HEK293 (cell line): ENCODE measurements at regions not wholly inside any gene's neighbourhood (a gene's known extent, or its start where the extent isn't known, plus 50 kb on each side); places are given as distances from the start of the nearest gene placed in this dataset.

Experiments used
- FEZF1 ChIP-seq: fragments of 450-650 bp; formaldehyde crosslinking; IDR thresholded peaks from 2 replicates; pipeline ENCODE4 v1.5.1; 2016; ENCODE audit warnings: missing biosample characterization, missing genetic modification characterization
- TF ChIP-seq, protein P1 (sequence below): fragments of 450-650 bp; IDR thresholded peaks from 2 replicates; pipeline ENCODE4 v1.5.1; 2018; ENCODE audit warnings: missing biosample characterization, mild to moderate bottlenecking, missing genetic modification characterization
- TF ChIP-seq, protein P2 (sequence below): fragments of 450-650 bp; formaldehyde crosslinking; IDR thresholded peaks from 2 replicates; pipeline ENCODE4 v1.5.1; 2016; ENCODE audit warnings: missing biosample characterization, missing genetic modification characterization

DNA sequence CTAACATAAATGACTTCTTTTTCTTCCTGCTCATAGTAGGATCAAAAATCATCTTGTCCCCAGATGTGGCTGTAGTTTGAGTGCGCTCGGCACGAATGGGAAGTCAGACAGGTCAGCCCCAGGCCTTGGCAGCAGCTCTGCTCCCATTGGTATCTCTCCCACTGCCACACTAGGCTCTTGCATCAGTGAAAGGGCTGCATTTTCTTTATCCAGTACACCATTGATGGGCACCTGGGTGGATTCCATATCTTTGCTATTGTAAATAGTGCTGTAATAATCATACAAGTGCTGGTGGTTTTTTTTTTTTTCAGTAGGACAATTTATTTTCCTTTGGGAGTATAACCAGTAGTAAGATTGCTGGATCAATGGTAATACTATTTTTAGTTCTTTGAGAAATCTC lies 865.5 kb downstream of the CCDC85A start:
- TF ChIP-seq, protein P1, sequence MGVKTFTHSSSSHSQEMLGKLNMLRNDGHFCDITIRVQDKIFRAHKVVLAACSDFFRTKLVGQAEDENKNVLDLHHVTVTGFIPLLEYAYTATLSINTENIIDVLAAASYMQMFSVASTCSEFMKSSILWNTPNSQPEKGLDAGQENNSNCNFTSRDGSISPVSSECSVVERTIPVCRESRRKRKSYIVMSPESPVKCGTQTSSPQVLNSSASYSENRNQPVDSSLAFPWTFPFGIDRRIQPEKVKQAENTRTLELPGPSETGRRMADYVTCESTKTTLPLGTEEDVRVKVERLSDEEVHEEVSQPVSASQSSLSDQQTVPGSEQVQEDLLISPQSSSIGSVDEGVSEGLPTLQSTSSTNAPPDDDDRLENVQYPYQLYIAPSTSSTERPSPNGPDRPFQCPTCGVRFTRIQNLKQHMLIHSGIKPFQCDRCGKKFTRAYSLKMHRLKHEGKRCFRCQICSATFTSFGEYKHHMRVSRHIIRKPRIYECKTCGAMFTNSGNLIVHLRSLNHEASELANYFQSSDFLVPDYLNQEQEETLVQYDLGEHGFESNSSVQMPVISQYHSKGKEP (tag by site-specific recombination) = no peak
- no peak for TF ChIP-seq FEZF1 (tag by site-specific recombination)
- TF ChIP-seq, protein P2, sequence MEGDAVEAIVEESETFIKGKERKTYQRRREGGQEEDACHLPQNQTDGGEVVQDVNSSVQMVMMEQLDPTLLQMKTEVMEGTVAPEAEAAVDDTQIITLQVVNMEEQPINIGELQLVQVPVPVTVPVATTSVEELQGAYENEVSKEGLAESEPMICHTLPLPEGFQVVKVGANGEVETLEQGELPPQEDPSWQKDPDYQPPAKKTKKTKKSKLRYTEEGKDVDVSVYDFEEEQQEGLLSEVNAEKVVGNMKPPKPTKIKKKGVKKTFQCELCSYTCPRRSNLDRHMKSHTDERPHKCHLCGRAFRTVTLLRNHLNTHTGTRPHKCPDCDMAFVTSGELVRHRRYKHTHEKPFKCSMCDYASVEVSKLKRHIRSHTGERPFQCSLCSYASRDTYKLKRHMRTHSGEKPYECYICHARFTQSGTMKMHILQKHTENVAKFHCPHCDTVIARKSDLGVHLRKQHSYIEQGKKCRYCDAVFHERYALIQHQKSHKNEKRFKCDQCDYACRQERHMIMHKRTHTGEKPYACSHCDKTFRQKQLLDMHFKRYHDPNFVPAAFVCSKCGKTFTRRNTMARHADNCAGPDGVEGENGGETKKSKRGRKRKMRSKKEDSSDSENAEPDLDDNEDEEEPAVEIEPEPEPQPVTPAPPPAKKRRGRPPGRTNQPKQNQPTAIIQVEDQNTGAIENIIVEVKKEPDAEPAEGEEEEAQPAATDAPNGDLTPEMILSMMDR (tag by site-specific recombination) = no peak
